Bronchial epithelial cell (primary cell): ENCODE measurements at regions not wholly inside any gene's neighbourhood (a gene's known extent, or its start where the extent isn't known, plus 50 kb on each side); places are given as distances from the start of the nearest gene placed in this dataset.

Experiments
- DNase-seq: peaks from one replicate; pipeline ENCODE4 v3.0.0-alpha.2; 2010; ENCODE audit warnings: low read depth
- FAIRE-seq: peaks from 2 replicates; lab custom pipeline; 2011; peaks lifted over from hg19 to GRCh38; lab: Jason Lieb, UNC
- H3K27me3 ChIP-seq: 2 replicates; pipeline ENCODE4 v1.5.1; 2011; ENCODE audit warnings: low read length; ENCODE audit not compliant: control insufficient read depth, insufficient read depth
- H3K36me3 ChIP-seq: 2 replicates; pipeline ENCODE4 v1.5.1; 2011; ENCODE audit warnings: low read length; ENCODE audit not compliant: control insufficient read depth, insufficient read depth
- H3K4me3 ChIP-seq: 2 replicates; pipeline ENCODE4 v1.5.1; 2011; ENCODE audit warnings: mild to moderate bottlenecking, low read depth, low read length, control low read depth
- TF ChIP-seq, protein P1 (sequence below): IDR thresholded peaks from 2 replicates; pipeline ENCODE4 v1.5.1; 2011; ENCODE audit warnings: mild to moderate bottlenecking, moderate library complexity, low read length, control low read depth, inconsistent platforms; ENCODE audit not compliant: insufficient read depth, severe bottlenecking

- FAIRE-seq = no peak
- Histone ChIP-seq H3K36me3 (no peaks in the 10 kb centered on the region), H3K27me3 (no peaks in the 10 kb centered on the region), H3K4me3 (no peak overlapping the region)
- TF ChIP-seq, protein P1, sequence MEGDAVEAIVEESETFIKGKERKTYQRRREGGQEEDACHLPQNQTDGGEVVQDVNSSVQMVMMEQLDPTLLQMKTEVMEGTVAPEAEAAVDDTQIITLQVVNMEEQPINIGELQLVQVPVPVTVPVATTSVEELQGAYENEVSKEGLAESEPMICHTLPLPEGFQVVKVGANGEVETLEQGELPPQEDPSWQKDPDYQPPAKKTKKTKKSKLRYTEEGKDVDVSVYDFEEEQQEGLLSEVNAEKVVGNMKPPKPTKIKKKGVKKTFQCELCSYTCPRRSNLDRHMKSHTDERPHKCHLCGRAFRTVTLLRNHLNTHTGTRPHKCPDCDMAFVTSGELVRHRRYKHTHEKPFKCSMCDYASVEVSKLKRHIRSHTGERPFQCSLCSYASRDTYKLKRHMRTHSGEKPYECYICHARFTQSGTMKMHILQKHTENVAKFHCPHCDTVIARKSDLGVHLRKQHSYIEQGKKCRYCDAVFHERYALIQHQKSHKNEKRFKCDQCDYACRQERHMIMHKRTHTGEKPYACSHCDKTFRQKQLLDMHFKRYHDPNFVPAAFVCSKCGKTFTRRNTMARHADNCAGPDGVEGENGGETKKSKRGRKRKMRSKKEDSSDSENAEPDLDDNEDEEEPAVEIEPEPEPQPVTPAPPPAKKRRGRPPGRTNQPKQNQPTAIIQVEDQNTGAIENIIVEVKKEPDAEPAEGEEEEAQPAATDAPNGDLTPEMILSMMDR = no peak
- no peak for DNase-seq
These were observed 297.6 kb upstream of the ADGRL4 start for GRCh38 chr1:79304131-79304530.

DNA sequence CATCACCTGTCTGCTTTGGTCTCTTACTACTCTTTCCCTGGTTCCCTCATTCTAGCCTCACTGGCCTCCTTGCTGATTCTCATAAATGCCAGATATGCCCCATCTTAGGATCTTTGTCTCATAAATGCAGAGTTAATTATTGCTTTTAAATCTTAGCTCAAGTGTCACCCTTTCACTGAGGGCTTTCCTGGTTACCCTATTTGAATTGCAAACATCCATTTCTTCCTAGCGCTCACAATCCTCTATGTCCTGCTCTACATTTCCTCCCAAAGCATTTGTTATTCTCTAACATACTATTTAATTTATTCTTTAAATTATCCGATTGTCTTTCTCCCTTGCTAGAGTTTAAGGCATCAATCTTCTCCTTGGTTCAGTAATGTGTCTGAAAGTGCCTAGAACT is 296.5 kb upstream of the ADGRL4 start:
- TF ChIP-seq, protein P1 = no peak
- no peaks in the 10 kb centered on the region for H3K27me3 ChIP-seq
- DNase-seq = no peak
- H3K36me3 ChIP-seq = no peaks in the 10 kb centered on the region
- H3K4me3 ChIP-seq = no peak overlapping the region
- FAIRE-seq = no peak

DNA sequence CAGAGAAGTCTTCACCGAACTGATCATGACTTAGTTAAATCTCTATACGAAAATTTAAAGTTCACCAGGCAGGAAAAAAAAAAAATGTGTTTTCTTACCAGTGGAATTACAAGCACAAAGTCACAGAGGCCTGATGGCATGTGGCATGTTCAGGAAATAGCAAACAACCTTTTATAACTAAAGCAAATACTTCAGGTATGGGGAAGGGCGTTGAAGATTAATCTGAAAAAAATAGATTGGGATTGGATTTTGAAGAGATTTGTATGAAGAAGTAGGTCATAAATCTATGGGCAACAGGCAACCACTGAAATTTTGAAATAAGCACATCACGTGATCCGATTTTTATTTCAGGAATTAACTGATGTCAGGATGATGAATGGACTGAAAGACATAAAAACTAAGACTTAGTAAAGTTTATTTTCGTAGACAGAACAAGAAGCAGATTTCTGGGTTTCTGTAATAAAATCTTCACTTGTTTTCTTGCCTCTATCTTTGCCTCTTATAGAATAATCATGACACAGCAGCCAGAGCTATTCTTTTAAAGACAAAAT is 295.9 kb upstream of the ADGRL4 start:
- TF ChIP-seq, protein P1 = no peak
- DNase-seq = no peak
- FAIRE-seq = no peak
- Histone ChIP-seq H3K36me3 (no peaks in the 10 kb centered on the region), H3K27me3 (no peaks in the 10 kb centered on the region), H3K4me3 (no peak overlapping the region)

GRCh38 chr1:79295967-79296366 is 289.4 kb upstream of the ADGRL4 start:
- Histone ChIP-seq H3K36me3 (no peaks in the 10 kb centered on the region), H3K27me3 (no peaks in the 10 kb centered on the region), H3K4me3 (no peak overlapping the region)
- DNase-seq = no peak
- no peak for FAIRE-seq
- TF ChIP-seq, protein P1 = no peak

- H3K4me3 ChIP-seq = no peak overlapping the region
- DNase-seq (peak; percentile 87), FAIRE-seq (no peak)
- no peaks in the 10 kb centered on the region for H3K36me3 ChIP-seq
- H3K27me3 ChIP-seq = no peaks in the 10 kb centered on the region
- TF ChIP-seq, protein P1 = no peak
These were observed 287.1 kb upstream of the ADGRL4 start for GRCh38 chr1:79293611-79294010.

- TF ChIP-seq, protein P1 = no peak
- H3K36me3 ChIP-seq = no peaks in the 10 kb centered on the region
- no peak for FAIRE-seq
- H3K27me3 ChIP-seq = no peaks in the 10 kb centered on the region
- H3K4me3 ChIP-seq = no peak overlapping the region
- DNase-seq = no peak
These were observed 284.5 kb upstream of the ADGRL4 start for GRCh38 chr1:79290927-79291474.
